ENCODE measurements at regions not wholly inside any gene's neighbourhood (a gene's known extent, or its start where the extent isn't known, plus 50 kb on each side); places are given as distances from the start of the nearest gene placed in this dataset.

GRCh38 chr2:129318581-129319421 is 660.7 kb upstream of the RAB6C start:
- in situ Hi-C loops (cut with HindIII; ENCODE audit: low pct_ligation_motif_present, low sequenced_read_pairs): no loop called here
- H3K27me3 ChIP-seq (replicated peaks): no peaks in the 10 kb centered on the region
- H3K36me3 ChIP-seq (replicated peaks): no peaks in the 10 kb centered on the region
- no peak for DNase-seq
- TF ChIP-seq, protein P1, sequence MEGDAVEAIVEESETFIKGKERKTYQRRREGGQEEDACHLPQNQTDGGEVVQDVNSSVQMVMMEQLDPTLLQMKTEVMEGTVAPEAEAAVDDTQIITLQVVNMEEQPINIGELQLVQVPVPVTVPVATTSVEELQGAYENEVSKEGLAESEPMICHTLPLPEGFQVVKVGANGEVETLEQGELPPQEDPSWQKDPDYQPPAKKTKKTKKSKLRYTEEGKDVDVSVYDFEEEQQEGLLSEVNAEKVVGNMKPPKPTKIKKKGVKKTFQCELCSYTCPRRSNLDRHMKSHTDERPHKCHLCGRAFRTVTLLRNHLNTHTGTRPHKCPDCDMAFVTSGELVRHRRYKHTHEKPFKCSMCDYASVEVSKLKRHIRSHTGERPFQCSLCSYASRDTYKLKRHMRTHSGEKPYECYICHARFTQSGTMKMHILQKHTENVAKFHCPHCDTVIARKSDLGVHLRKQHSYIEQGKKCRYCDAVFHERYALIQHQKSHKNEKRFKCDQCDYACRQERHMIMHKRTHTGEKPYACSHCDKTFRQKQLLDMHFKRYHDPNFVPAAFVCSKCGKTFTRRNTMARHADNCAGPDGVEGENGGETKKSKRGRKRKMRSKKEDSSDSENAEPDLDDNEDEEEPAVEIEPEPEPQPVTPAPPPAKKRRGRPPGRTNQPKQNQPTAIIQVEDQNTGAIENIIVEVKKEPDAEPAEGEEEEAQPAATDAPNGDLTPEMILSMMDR (IDR thresholded peaks at IDR 0.05; ENCODE audit: low read depth, low read length, missing control alignments): no peak
- H3K27ac ChIP-seq: no peak overlapping the region
- no peak overlapping the region for H3K4me3 ChIP-seq (ENCODE audit: low read depth, low read length)

GRCh38 chr2:129319422-129319717 is 660.1 kb upstream of the RAB6C start:
- no peak overlapping the region for H3K4me3 ChIP-seq (ENCODE audit: low read depth, low read length)
- TF ChIP-seq, protein P1 (IDR thresholded peaks at IDR 0.05; ENCODE audit: low read depth, low read length, missing control alignments): no peak
- in situ Hi-C loops (cut with HindIII; ENCODE audit: low pct_ligation_motif_present, low sequenced_read_pairs): no loop called here
- H3K36me3 ChIP-seq (replicated peaks): no peaks in the 10 kb centered on the region
- no peak overlapping the region for H3K27ac ChIP-seq
- DNase-seq: no peak
- H3K27me3 ChIP-seq (replicated peaks): no peaks in the 10 kb centered on the region

- H3K36me3 ChIP-seq (replicated peaks): no peaks in the 10 kb centered on the region
- in situ Hi-C loops (cut with HindIII; ENCODE audit: low pct_ligation_motif_present, low sequenced_read_pairs): no loop called here
- no peak overlapping the region for H3K27ac ChIP-seq
- TF ChIP-seq, protein P1 (IDR thresholded peaks at IDR 0.05; ENCODE audit: low read depth, low read length, missing control alignments): no peak
- no peak overlapping the region for H3K4me3 ChIP-seq (ENCODE audit: low read depth, low read length)
- DNase-seq: no peak
- H3K27me3 ChIP-seq (replicated peaks): no peaks in the 10 kb centered on the region
These were observed 659.2 kb upstream of the RAB6C start for GRCh38 chr2:129320288-129320687.

DNA sequence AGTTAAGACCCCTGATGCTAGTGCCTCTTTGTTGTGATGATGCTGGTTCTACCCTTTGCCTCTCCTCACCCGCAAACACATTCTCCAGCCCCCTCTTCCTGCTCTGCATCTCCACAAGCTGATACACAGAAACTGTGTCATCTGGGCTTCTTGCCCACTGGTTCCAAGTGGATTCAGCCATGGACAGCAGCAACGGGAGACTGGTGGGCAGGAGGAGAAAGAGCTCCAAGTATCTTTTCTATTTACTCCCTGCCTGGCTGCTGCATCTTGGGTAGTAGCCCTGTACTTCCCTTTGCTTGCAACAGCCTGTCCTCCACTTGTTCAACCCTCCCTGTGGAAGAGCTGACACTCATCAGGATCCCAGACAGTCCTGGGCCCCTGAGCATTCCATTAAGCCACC is 655.1 kb upstream of the RAB6C start:
- H3K4me3 ChIP-seq (ENCODE audit: low read depth, low read length): no peak overlapping the region
- no peak for DNase-seq
- no peaks in the 10 kb centered on the region for H3K27me3 ChIP-seq (replicated peaks)
- no peaks in the 10 kb centered on the region for H3K36me3 ChIP-seq (replicated peaks)
- in situ Hi-C loops (cut with HindIII; ENCODE audit: low pct_ligation_motif_present, low sequenced_read_pairs): no loop called here
- no peak overlapping the region for H3K27ac ChIP-seq
- TF ChIP-seq, protein P1 (IDR thresholded peaks at IDR 0.05; ENCODE audit: low read depth, low read length, missing control alignments): no peak

- TF ChIP-seq, protein P1 (IDR thresholded peaks at IDR 0.05; ENCODE audit: low read depth, low read length, missing control alignments): no peak
- Histone ChIP-seq H3K4me3 (ENCODE audit: low read depth, low read length) (no peak overlapping the region), H3K27me3 (replicated peaks) (no peaks in the 10 kb centered on the region), H3K36me3 (replicated peaks) (no peaks in the 10 kb centered on the region), H3K27ac (no peak overlapping the region)
- no peak for DNase-seq
- in situ Hi-C loops (cut with HindIII; ENCODE audit: low pct_ligation_motif_present, low sequenced_read_pairs): no loop called here
These were observed 654.3 kb upstream of the RAB6C start for GRCh38 chr2:129325151-129325550.

DNA sequence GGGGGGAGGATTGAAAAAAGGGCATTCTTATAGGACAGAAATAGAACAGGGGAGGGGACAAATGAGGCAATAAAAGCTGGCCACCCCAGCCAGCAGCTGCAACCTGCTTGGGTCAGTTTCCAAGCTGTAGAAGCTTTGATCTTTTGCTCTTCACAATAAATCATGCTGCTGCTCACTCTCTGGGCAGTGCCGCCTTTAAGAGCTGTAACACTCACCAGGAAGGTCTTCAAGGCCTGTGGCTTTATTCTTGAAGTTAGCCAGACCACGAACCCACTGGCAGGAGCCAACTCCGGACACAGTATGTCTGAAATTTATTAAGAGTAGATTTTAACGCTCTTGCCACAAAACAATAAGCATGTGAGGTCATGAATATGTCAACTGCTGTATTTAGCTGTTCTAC is 649.9 kb upstream of the RAB6C start:
- H3K36me3 ChIP-seq (replicated peaks): no peaks in the 10 kb centered on the region
- TF ChIP-seq, protein P1 (IDR thresholded peaks at IDR 0.05; ENCODE audit: low read depth, low read length, missing control alignments): no peak
- in situ Hi-C loops (cut with HindIII; ENCODE audit: low pct_ligation_motif_present, low sequenced_read_pairs): no loop called here
- no peak overlapping the region for H3K27ac ChIP-seq
- H3K27me3 ChIP-seq (replicated peaks): no peaks in the 10 kb centered on the region
- H3K4me3 ChIP-seq (ENCODE audit: low read depth, low read length): no peak overlapping the region
- no peak for DNase-seq

All from brain microvascular endothelial cell (primary cell).